Activated CD4-positive, alpha-beta T cell treated with anti-CD3 and anti-CD28 coated beads for 48 hours (primary cell): ENCODE measurements at regions not wholly inside any gene's neighbourhood (a gene's known extent, or its start where the extent isn't known, plus 50 kb on each side); places are given as distances from the start of the nearest gene placed in this dataset.

Experiments
- DNase-seq: peaks from one replicate; pipeline ENCODE4 v3.0.0-alpha.2; 2020

- DNase-seq = no peak
Observed at GRCh38 chr2:41943159-41943558, 104.7 kb upstream of the PKDCC start.

- DNase-seq = no peak
Observed at GRCh38 chr2:41944220-41944880, 103.5 kb upstream of the PKDCC start.

DNA sequence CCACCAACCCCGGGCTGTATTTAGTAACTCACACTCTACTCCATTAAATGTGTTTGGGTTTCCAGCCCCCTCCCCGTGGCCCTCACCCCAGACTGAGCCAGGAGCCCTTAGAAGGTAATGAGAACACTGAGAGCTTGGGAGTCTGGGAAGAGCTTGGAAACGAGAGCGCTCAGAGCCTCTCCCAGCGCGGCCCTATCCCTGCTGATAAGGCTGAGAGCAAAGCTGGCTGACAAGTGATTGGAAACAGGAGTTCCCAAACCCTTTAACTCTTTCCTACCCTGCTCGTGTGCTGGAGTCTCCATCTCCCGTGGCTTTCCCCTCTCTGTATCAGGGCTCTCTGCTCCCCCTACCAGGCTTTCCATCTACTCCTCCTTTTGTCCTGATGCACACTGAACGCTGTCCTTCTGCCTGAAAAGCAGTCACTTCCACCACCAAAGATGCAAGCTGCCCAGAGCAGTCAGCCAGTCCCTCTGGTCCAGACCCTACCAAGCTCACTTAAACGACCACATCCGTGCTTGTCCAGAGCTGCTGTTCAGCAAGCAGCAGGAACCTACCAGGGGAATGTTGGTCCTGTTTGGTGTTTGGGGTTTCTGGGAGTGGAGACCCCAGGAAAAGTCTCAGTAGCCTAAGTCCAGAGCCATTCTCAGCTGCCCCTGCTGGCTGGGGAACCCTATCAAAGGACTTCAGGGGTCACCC is 100.0 kb upstream of the PKDCC start:
- DNase-seq = no peak

DNA sequence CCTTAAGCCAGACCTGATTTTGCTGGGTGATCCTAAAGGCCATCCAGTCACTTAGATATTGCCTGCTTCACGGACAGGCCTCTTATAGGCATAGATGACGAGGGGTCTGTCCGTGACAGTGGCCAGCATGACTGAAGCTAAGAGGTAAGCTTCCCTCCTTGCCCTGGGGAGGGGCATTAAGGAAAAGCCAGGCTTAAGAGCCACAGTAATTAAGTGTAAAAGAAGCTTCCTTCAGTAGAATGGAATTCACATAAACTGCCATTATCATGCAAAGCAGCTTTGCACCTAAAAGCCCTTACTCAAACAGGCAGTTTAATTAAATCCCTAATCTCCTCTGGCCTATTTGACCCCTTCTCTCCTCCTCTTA is 99.4 kb upstream of the PKDCC start:
- DNase-seq = no peak

DNA sequence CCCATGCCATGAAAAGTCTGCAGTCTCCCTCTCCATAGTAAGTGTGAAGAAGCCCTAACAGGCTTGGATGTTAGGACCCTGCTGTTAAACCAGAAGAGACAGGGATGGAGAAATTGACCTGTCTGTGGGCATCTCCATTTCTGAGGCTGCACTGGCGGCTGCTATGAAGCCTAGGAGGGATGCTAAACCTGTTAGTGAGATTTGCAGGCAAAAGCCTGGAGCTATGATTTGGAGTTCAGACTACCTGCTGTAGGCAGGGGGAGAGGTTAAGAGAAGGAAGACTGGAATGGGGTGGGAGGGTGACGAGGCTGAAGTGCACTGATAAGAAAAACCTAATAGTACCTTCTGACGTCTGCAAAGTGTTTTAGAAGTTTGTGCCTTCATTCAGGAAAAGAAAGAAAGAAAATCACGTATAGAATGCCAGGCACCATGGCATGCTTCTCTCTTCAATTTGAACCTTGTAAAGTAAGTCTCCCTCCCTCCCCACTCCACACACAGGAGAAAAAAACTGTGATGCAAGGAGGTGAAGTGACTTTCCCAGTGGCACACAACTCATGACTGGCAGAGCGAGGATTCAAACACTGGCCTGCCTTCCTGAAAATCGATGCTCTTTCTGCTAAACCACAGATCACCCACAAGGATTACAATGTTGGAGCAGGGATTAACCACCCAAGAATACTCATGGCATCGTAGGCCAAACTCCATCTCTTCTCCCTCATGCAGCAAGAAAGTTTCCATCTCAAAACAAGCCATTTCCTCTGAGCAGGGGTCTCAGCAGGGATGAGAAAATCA is 98.5 kb upstream of the PKDCC start:
- no peak for DNase-seq

DNA sequence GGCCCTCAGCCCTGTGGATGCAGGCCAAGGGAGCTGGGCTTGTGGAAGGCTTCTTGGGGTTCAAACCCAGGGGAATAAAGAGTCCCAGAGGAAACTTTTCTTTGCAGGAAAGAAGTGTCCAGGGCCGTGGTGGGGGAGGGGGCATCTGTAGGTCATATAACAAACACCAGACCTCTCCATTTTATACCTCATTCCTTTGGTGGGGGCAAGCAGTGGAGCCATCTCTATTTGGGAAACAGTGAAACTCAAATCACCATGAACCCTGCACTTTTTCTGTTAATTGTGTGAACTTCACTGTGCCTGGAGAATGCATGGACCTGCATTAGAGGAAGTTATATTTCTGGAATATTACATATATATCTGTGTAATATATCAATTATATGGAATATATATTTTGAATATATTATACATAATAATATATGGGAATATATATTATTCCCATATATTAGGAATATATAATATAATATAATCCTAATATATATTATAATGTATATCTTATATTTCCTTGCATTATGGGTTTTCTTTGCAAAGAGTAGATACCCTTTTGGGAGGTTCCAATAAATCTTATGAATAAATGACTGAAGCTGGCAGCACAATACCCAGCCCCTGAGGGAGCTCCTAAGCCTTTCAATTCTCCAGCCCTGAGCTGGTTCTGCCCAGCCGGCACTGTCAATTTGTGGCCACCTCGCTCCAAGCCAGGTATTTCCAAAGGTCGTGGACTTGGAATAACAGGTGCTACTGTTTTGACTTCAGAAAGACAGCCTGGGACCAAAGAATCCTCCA is 97.7 kb upstream of the PKDCC start:
- no peak for DNase-seq

DNA sequence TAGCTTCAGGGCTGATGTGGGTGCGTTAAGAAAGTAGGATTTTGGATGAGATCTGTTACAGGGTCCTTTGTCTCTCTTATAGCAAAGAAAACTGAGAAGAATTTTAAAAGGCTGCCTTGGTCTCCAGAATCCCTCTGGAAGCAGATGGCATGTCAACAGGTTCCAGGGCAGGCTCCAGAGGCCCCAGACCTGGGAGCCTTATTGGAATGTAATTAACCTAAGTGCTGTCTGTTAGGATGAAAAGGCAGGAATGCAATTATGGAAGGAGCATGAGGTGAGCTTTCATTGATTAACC is 97.2 kb upstream of the PKDCC start:
- DNase-seq = no peak

- no peak for DNase-seq
Observed at GRCh38 chr2:41954304-41955291, 93.2 kb upstream of the PKDCC start.

DNA sequence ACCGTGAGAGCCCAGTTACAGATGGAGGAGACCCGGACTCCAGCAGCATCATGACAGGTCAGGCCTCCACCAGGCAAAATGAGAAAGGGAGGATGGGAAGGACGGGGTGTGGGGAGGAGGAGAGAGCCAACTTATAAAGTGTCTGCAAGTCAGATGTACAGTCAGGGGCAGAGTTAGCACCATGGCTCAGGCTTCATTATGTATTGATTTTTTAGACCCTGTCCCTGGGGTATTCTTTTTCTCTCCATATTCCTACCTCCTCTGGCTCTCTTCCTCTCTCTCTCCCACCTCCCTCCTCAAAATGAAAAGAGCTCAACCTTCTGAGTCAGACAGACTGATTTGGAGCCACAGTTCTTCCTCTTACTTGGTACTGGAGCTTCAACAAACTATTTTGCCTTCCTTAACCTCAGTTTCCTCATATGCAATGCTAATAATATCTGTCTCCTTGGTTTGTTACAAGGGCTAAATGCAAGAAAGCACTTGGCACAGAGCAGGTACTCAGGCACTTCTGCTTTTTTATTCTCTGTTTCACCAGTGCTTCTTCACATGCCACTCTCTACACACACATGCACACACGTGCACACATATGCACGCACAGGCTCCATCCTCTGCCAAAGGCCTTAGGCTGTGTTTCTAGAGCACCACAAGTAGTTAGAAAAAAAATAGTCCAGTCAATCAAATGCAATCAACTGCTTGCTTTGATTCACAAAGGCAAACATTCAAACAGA is 92.3 kb upstream of the PKDCC start:
- no peak for DNase-seq

GRCh38 chr2:41957431-41957830 is 90.4 kb upstream of the PKDCC start:
- DNase-seq = no peak

- no peak for DNase-seq
Observed at GRCh38 chr2:41958251-41958650, 89.6 kb upstream of the PKDCC start.

- DNase-seq = no peak
Observed at GRCh38 chr2:41958775-41959174, 89.0 kb upstream of the PKDCC start.

DNA sequence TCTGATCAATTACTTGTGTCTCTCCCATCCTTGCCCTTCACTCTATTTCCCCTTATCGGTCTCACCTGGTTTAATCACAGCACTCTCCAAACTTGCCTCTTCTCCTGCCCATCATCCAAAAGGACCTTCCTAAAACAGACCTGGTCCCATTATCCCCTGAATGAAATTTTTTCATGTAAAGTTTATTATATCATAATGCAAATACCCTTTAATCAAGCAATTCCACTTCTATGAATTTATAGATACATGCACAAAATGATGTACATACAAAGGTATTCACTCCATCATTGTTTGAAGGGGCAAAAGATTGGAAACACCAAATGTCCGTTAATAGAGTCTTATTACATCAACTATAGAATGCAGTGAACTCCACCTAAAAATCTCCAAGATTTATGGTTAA is 88.1 kb upstream of the PKDCC start:
- DNase-seq = no peak

DNA sequence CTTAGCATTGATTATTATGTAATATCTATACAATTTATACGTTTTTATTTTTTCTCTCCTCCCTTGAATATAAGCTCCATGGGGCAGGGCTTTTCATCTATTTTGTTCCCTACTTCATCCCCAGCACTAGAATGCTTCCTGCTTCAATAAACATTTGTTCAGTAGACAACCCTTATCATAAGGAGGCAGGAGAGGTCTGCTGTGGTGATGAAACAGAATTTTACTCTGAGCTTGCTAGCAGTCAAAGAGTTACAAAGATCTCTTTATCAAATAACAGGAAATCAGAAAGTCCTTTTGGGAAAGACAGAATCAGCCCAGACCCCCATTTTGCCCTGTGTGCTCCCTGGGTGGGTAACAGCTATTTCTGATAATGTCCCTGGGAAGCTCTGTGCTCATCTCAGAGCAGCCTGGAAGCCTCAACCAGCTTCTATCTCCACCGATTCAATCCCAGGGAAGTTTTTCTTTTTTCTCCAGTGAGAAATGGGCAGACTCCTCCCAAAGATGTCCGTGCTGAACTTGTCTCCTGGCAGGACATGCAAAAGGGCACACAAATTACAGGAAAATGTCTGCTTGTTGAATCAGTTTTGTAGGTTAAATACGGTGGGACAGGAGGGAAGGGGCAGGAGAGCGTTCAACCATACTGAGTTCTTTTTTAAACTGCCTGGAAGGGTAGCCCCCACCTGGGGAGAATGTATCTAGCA is 84.7 kb upstream of the PKDCC start:
- no peak for DNase-seq

GRCh38 chr2:41963661-41964525 is 83.9 kb upstream of the PKDCC start:
- no peak for DNase-seq

GRCh38 chr2:41965173-41965908 is 82.5 kb upstream of the PKDCC start:
- DNase-seq = no peak

GRCh38 chr2:41965909-41966295 is 81.9 kb upstream of the PKDCC start:
- DNase-seq = no peak

DNA sequence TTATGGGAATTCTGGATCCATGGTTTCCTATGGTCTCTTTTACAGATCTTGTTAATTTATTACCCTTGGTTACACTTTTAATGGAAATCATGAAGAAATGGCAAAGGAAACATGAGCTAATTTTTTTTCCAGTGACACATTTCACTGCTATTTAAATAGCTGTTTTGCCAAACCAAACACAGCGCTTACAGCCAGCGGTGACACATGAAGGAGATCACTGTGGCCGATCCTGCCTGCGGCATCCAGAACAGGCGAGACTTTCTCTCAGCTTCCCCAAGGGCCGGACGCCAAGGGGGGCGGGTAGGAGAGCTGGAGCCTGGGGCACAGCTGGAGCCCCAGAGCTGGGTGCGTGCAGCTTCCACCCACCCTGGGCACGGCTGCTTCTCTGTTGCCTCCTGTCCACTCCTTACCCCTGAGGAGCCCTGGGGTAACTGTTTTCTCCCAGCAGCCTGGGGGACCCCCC is 81.4 kb upstream of the PKDCC start:
- DNase-seq = no peak

GRCh38 chr2:41966920-41967319 is 80.9 kb upstream of the PKDCC start:
- no peak for DNase-seq
